Activated CD4-positive, alpha-beta memory T cell treated with anti-CD3 and anti-CD28 coated beads, Interleukin-2, amount 10 ng/mL, durations not matched to agents 7 days and 5 days (primary cell): ENCODE measurements at regions not wholly inside any gene's neighbourhood (a gene's known extent, or its start where the extent isn't known, plus 50 kb on each side); places are given as distances from the start of the nearest gene placed in this dataset.
"Not testable (repeated sequence)": the region's sequence is repeated elsewhere in the genome, so short reads cannot be mapped to it uniquely, and the experiment has no call there.

ENCODE experiments used
- CTCF ChIA-PET: fragments of 350-600 bp; sonication (Branson Sonifier 250); formaldehyde crosslinking; loops from one replicate; lab custom pipeline; 2021; ENCODE audit warnings: antibody characterized with exemption, inconsistent platforms; lab: Charles Lee
- POLR2A ChIA-PET: fragments of 350-600 bp; sonication (Branson Sonifier 250); formaldehyde crosslinking; loops from one replicate; lab custom pipeline; 2021; ENCODE audit warnings: antibody characterized with exemption; lab: Charles Lee
- DNase-seq: peaks from one replicate; pipeline ENCODE4 v3.0.0-alpha.2; 2020
- H3K27ac Mint-ChIP-seq: one replicate; pipeline ENCODE4 v1.8.0; 2021; ENCODE audit warnings: mild to moderate bottlenecking, mixed read lengths
- H3K27me3 Mint-ChIP-seq: one replicate; pipeline ENCODE4 v1.8.0; 2021; ENCODE audit warnings: mixed read lengths
- H3K36me3 Mint-ChIP-seq: one replicate; pipeline ENCODE4 v1.8.0; 2021; ENCODE audit warnings: low read depth, mixed read lengths
- H3K4me1 Mint-ChIP-seq: one replicate; pipeline ENCODE4 v1.8.0; 2021; ENCODE audit warnings: mixed read lengths
- H3K4me3 Mint-ChIP-seq: one replicate; pipeline ENCODE4 v1.8.0; 2021; ENCODE audit warnings: mild to moderate bottlenecking, mixed read lengths
- H3K9me3 Mint-ChIP-seq: one replicate; pipeline ENCODE4 v1.8.0; 2021; ENCODE audit warnings: mixed read lengths

DNA sequence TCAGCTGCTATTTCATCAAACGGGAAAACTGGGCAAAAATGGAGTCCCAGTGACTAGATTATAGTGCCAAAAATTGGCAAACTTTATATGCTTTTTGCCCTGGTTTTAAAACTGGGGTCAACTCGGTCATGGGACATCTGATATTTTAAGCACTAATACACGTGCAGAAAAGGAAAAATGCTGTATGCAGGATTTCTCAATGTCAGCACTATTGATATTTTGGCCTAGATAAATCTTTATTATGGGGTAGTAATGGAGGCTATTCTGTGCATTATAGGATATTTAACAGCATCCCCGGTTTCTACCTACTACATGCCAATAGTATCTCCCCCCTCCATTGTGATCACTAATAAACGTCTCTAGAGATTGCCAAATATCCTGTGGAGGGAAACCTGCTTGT, 870.9 kb upstream of the IGFBP7 start:
- H3K4me3 Mint-ChIP-seq: no peak overlapping the region
- H3K4me1 Mint-ChIP-seq: no peaks in the 10 kb centered on the region
- ChIA-PET POLR2A (no interaction called here), CTCF (no interaction called here)
- DNase-seq: no peak
- no peaks in the 10 kb centered on the region for H3K9me3 Mint-ChIP-seq
- H3K27ac Mint-ChIP-seq: no peak overlapping the region
- H3K36me3 Mint-ChIP-seq: no peaks in the 10 kb centered on the region
- no peaks in the 10 kb centered on the region for H3K27me3 Mint-ChIP-seq

DNA sequence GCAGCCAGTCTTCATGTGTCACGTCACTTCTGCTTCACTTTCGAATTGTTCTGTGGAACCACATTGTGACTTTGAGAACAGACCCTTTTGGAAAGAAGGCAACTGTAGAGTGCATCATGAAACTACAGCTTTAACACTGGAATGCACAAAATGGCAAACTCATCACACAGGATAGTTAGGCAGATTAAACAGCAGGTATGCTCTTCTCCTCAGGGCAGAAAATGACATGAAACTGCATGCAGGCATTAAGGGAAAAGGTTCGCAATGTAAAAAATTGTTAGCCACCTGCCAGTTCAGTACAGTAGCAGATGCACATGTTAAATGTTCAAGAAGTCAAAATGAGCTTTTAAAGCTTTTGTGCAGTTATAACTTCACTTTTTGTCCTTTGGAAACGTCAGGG, 864.6 kb upstream of the IGFBP7 start:
- CTCF ChIA-PET: no interaction called here

DNA sequence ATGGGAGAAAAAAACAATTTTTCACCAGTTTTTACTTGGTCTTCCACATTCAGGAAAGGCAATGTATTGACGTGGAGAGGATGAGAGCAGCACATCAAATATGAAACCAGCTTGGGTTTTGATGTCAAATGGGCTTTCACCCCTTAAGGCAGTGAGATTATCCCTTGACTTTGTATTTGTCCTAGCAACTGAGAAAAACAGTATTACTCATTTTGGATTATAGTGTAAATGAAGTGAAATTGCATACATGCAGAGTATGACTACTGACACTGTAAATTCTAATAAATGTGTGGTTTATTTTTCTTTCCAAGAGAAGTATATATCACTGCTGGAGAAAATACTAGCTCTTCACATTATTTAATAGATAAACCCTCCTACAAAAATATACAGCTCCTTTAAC, 863.6 kb upstream of the IGFBP7 start:
- no peaks in the 10 kb centered on the region for H3K36me3 Mint-ChIP-seq
- no peak overlapping the region for H3K4me3 Mint-ChIP-seq
- no peak for DNase-seq
- CTCF ChIA-PET: no interaction called here
- peaks cover 2% of the 10 kb centered on the region for H3K9me3 Mint-ChIP-seq
- POLR2A ChIA-PET: no interaction called here
- no peaks in the 10 kb centered on the region for H3K4me1 Mint-ChIP-seq
- H3K27me3 Mint-ChIP-seq: no peaks in the 10 kb centered on the region
- no peak overlapping the region for H3K27ac Mint-ChIP-seq

More for the DNA sequence above, 864.6 kb upstream of the IGFBP7 start:
- H3K27ac Mint-ChIP-seq: no peak overlapping the region
- no peak for DNase-seq
- POLR2A ChIA-PET: no interaction called here
- H3K9me3 Mint-ChIP-seq: peaks cover 2% of the 10 kb centered on the region
- H3K27me3 Mint-ChIP-seq: no peaks in the 10 kb centered on the region
- no peaks in the 10 kb centered on the region for H3K4me1 Mint-ChIP-seq
- H3K36me3 Mint-ChIP-seq: no peaks in the 10 kb centered on the region
- H3K4me3 Mint-ChIP-seq: no peak overlapping the region

DNA sequence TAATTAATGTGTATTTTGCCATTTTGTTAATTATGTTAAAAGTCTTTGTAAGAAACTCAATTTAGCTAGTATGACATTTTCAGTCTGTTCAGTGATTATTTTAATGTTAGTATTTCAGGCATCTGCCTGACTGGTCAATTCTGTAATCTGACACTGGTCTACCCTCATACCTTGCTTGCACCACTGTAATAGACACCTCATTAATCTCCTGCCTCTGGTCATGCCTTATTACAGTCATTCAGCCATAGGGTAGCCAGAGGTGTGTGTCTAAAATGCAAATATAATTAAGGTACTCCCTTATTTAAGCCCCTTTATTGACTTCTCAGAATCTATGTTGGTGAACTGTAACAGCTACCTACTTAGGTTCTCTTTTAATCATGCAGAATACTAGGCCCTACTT, 861.1 kb upstream of the IGFBP7 start:
- Mint-ChIP-seq H3K27ac (no peak overlapping the region), H3K4me3 (no peak overlapping the region), H3K36me3 (no peaks in the 10 kb centered on the region), H3K4me1 (no peaks in the 10 kb centered on the region), H3K9me3 (peaks cover 14% of the 10 kb centered on the region), H3K27me3 (no peaks in the 10 kb centered on the region)
- CTCF ChIA-PET: no interaction called here
- no peak for DNase-seq
- POLR2A ChIA-PET: no interaction called here

DNA sequence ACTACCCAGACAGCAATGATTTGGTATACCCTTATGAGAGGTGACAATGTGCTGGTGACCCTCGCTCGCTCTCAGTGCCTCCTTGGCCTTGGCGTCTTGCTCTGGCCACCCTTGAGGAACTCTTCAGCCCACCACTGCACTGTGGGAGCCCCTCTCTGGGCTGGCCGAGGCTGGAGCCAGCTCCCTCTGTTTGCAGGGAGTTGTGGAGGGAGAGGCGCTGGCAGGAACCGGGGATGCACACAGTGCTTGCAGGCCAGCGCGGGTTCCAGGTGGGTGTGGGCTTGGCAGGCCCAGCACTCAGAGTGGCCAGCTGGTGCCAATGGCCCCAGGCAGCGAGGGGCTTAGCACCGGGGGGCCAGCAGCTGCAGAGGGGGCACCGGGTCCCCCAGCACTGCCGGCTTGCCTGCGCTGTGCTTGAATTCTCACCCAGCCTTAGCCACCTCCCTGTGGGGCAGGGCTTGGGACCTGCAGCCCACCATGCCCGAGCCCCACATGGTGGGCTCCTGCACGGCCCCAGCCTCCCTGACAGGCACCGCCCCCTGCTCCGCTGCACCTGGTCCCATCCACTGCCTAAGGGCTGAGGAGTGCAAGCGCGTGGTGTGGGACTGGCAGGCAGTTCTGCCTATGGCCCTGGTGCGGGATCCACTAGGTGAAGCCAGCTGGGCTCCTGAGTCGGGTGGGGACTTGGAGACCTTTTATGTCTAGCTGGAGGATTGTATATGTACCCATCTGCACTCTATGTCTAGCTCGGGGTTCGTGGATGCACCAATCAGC, 857.0 kb upstream of the IGFBP7 start:
- no peak for DNase-seq
- no peaks in the 10 kb centered on the region for H3K36me3 Mint-ChIP-seq
- no peaks in the 10 kb centered on the region for H3K27me3 Mint-ChIP-seq
- H3K4me3 Mint-ChIP-seq: no peak overlapping the region
- POLR2A ChIA-PET: no interaction called here
- peaks cover 19% of the 10 kb centered on the region for H3K9me3 Mint-ChIP-seq
- CTCF ChIA-PET: no interaction called here
- no peaks in the 10 kb centered on the region for H3K4me1 Mint-ChIP-seq
- H3K27ac Mint-ChIP-seq: no peak overlapping the region

DNA sequence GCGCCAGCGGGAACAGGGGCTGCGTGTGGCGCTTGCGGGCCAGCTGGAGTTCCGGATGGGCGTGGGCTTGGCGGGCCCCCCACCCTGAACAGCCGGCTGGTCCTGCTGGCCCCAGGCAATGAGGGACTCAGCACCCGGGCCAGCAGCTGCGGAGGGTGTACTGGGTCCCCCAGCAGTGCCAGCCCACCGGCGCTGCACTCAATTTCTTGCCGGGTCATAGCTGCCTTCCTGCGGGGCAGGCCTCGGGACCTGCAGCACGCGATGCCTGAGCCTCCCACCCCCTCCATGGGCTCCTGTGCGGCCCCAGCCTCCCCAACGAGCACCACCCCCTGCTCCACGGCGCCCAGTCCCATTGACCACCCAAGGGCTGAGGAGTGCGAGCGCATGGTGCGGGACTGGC, 855.2 kb upstream of the IGFBP7 start:
- H3K4me1 Mint-ChIP-seq, POLR2A ChIA-PET, H3K27me3 Mint-ChIP-seq, H3K27ac Mint-ChIP-seq, DNase-seq, CTCF ChIA-PET, H3K4me3 Mint-ChIP-seq, H3K36me3 Mint-ChIP-seq: not testable (repeated sequence)
- H3K9me3 Mint-ChIP-seq: peaks cover 19% of the 10 kb centered on the region

DNA sequence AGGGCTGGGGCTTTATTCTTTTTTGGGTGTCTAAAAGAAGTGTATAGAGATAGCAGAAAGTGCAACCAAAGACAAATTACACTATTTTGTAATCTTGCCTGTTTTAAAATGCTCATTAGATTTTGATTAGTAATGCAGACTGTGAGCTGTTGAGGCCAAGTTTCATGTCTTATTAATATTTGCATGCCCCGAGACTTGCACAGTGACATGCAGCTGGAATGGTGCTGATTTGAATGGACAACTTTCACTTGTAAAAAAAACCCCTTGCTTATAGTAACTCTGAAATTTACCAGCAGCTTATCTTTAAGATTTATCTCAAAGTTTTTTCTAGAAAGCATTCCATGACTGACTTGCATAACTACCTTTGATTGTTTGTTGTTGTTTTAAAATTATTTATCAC, 835.1 kb upstream of the IGFBP7 start:
- POLR2A ChIA-PET: no interaction called here
- CTCF ChIA-PET: no interaction called here
- Mint-ChIP-seq H3K4me1 (no peaks in the 10 kb centered on the region), H3K27me3 (no peaks in the 10 kb centered on the region), H3K36me3 (no peaks in the 10 kb centered on the region), H3K9me3 (peaks cover 2% of the 10 kb centered on the region), H3K27ac (no peak overlapping the region), H3K4me3 (no peak overlapping the region)
- DNase-seq: no peak

DNA sequence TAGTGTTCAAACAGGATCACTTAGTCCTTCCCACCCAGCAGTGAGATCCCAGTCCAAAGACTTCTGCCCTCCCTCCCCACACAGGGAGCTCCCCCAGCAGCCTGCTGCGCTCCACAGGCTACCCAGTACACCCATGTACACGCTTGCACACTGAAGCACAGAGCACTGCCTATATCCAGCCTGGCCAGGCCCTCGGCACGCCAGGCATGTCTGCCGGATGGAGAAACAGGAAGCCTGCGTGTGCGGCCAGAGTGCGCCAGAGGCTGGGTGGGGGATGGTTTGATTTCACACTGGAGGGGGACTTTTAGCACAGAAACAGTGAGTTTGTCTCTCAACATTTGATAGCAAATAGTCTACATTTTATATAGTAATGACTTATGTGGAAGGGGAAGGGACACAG, 833.5 kb upstream of the IGFBP7 start:
- H3K4me3 Mint-ChIP-seq: no peak overlapping the region
- no peak overlapping the region for H3K27ac Mint-ChIP-seq
- peaks cover 2% of the 10 kb centered on the region for H3K9me3 Mint-ChIP-seq
- ChIA-PET CTCF (no interaction called here), POLR2A (no interaction called here)
- H3K27me3 Mint-ChIP-seq: no peaks in the 10 kb centered on the region
- DNase-seq: no peak
- H3K36me3 Mint-ChIP-seq: no peaks in the 10 kb centered on the region
- no peaks in the 10 kb centered on the region for H3K4me1 Mint-ChIP-seq

DNA sequence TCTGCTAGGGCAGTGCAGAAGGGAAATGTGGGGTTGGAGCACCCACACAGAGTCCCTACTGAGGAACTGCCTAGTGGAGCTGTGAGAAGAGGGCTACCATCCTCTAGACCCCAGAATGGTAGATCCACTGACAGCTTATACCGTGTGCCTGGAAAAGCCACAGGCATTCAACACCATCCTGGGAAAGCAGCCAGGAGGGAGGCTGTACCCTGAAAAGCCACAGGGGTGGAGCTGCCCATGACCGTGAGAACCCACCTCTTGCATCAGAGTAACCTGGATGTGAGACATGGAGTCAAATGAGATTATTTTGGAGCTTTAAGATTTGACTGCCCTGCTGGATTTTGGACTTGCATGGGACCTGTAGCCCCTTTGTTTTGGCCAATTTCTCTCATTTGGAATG, 827.1 kb upstream of the IGFBP7 start:
- CTCF ChIA-PET, DNase-seq, H3K27ac Mint-ChIP-seq, H3K4me3 Mint-ChIP-seq, POLR2A ChIA-PET, H3K4me1 Mint-ChIP-seq, H3K36me3 Mint-ChIP-seq, H3K27me3 Mint-ChIP-seq, H3K9me3 Mint-ChIP-seq: not testable (repeated sequence)

DNA sequence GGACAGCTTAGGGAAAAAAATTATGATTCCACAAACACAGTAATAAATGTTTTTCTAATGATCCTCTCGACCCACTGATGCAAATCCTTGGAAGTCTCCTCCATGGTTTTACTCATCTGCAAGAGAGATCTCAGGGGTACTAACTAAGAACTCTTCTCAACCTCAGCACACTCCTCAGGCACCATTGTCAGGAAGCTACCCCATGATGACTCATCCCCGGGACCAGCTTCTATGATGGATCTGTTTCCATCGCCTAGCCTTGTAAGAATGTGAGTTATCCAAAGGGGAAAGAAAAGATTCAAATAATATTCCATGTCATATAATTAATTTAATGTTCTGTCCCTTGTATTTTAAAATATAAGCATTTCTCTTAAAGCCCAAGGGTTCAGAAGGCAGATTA, 816.1 kb upstream of the IGFBP7 start:
- Mint-ChIP-seq H3K36me3 (no peaks in the 10 kb centered on the region), H3K4me1 (no peaks in the 10 kb centered on the region), H3K9me3 (peaks cover 2% of the 10 kb centered on the region), H3K27me3 (no peaks in the 10 kb centered on the region), H3K27ac (no peak overlapping the region), H3K4me3 (no peak overlapping the region)
- DNase-seq: no peak
- ChIA-PET CTCF (no interaction called here), POLR2A (no interaction called here)

DNA sequence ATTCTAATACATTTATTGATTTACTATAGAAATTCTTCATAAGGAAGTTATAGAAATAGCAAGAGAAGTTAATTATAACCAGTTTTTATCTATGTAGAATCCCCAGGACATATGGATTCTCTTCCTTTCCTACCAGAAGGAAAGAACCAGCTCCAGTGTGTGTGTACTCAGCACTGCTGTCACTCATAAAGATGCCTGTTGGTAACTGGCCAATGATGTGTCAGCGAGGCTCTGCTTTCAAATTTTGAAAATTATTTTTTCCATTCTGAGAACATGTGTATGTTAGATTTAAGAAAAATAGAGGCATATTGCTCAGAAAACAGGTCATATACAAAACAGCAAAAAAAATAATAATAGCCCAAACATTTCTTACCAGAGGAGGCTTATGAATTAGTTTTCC, 814.8 kb upstream of the IGFBP7 start:
- no peaks in the 10 kb centered on the region for H3K27me3 Mint-ChIP-seq
- CTCF ChIA-PET: no interaction called here
- no peaks in the 10 kb centered on the region for H3K36me3 Mint-ChIP-seq
- H3K27ac Mint-ChIP-seq: no peak overlapping the region
- no peaks in the 10 kb centered on the region for H3K4me1 Mint-ChIP-seq
- peaks cover 2% of the 10 kb centered on the region for H3K9me3 Mint-ChIP-seq
- no peak for DNase-seq
- POLR2A ChIA-PET: no interaction called here
- H3K4me3 Mint-ChIP-seq: no peak overlapping the region

DNA sequence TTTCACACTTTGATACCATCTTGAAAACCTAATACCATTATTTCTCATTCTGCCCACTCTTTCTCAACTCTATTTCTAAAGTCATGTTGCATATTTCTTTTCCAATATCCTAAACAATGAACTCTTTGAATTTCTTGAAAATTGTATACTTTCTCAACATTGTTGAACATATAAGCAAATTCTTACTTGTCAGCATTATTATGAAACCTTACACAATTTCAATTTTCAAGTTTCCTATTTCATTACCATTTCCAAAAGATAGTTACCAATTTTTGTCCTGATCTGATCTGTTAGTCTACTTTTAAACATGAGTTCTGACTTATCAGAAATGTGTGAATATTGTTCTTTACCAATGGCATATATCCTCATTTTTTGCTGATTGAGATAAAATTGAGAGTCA, 806.3 kb upstream of the IGFBP7 start:
- no peak for DNase-seq
- no peaks in the 10 kb centered on the region for H3K4me1 Mint-ChIP-seq
- POLR2A ChIA-PET: no interaction called here
- no peaks in the 10 kb centered on the region for H3K27me3 Mint-ChIP-seq
- CTCF ChIA-PET: no interaction called here
- no peaks in the 10 kb centered on the region for H3K9me3 Mint-ChIP-seq
- H3K36me3 Mint-ChIP-seq: no peaks in the 10 kb centered on the region
- no peak overlapping the region for H3K4me3 Mint-ChIP-seq
- no peak overlapping the region for H3K27ac Mint-ChIP-seq

DNA sequence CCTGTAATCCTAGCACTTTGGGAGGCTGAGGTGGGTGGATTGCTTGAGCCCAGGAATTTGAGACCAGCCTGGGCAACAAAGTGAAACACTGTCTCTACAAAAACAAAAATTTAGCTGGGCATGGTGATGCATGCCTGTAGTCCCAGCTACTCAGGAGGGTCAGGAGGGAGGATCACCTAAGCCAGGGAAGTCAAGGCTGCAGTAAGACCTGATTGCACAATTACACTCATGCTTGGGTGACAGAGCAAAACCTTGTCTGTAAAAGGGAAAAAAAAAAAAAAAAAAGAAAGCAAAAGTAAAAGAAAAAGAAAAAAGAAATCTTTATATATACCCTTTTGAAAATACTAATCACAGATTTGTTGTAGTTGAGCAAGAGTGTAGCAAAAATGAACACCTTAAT, 801.0 kb upstream of the IGFBP7 start:
- Mint-ChIP-seq H3K27ac (no peak overlapping the region), H3K4me1 (no peaks in the 10 kb centered on the region), H3K4me3 (no peak overlapping the region), H3K36me3 (no peaks in the 10 kb centered on the region), H3K27me3 (no peaks in the 10 kb centered on the region), H3K9me3 (no peaks in the 10 kb centered on the region)
- DNase-seq: no peak
- POLR2A ChIA-PET: no interaction called here
- CTCF ChIA-PET: no interaction called here

DNA sequence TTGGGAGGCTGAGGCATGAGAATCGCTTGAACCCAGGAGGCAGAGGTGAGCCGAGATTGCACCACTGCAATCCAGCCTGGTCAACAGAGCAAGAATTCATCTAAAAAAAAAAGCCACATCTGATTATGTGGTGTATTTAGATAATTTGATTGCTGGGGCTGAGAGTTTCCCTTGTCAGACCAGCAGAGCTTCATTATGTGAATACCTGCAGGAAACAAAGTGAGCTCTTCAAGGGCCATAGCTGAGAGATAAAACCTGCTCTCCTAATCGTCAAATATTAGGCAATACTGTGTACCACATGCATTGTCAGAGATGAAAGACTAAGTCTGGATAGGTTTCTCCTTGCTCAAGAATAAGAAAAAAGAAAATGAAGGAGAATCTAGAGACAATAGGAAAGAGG, 800.0 kb upstream of the IGFBP7 start:
- ChIA-PET POLR2A (no interaction called here), CTCF (no interaction called here)
- H3K27ac Mint-ChIP-seq: no peak overlapping the region
- no peaks in the 10 kb centered on the region for H3K36me3 Mint-ChIP-seq
- H3K4me3 Mint-ChIP-seq: no peak overlapping the region
- DNase-seq: no peak
- H3K4me1 Mint-ChIP-seq: no peaks in the 10 kb centered on the region
- no peaks in the 10 kb centered on the region for H3K9me3 Mint-ChIP-seq
- H3K27me3 Mint-ChIP-seq: no peaks in the 10 kb centered on the region
